H9 (cell line): ENCODE measurements at regions not wholly inside any gene's neighbourhood (a gene's known extent, or its start where the extent isn't known, plus 50 kb on each side); places are given as distances from the start of the nearest gene placed in this dataset.

ENCODE experiments used
- DNase-seq: peaks from one replicate; pipeline ENCODE4 v3.0.0-alpha.2; 2017
- H2AFZ ChIP-seq: one replicate; pipeline ENCODE4 v1.6.1; 2013; ENCODE audit warnings: mild to moderate bottlenecking, low read length, control low read depth, moderate library complexity
- H2AK5ac ChIP-seq: 2 replicates; pipeline ENCODE4 v1.6.1; 2013; ENCODE audit warnings: low read length, control low read depth, mixed read lengths; ENCODE audit not compliant: insufficient read length
- H2BK120ac ChIP-seq: one replicate; pipeline ENCODE4 v1.6.1; 2013; ENCODE audit warnings: low read depth, mild to moderate bottlenecking, low read length, control low read depth, inconsistent platforms; ENCODE audit not compliant: poor library complexity, severe bottlenecking
- H2BK12ac ChIP-seq: 2 replicates; pipeline ENCODE4 v1.6.1; 2013; ENCODE audit warnings: low read length, control low read depth, mixed read lengths, low read depth; ENCODE audit not compliant: insufficient read length
- H2BK15ac ChIP-seq: 2 replicates; pipeline ENCODE4 v1.6.1; 2013; ENCODE audit warnings: low read depth, low read length, control low read depth
- H2BK20ac ChIP-seq: one replicate; pipeline ENCODE4 v1.6.1; 2013; ENCODE audit warnings: low read depth, mild to moderate bottlenecking, low read length, control low read depth, inconsistent platforms; ENCODE audit not compliant: poor library complexity, severe bottlenecking
- H2BK5ac ChIP-seq: 2 replicates; pipeline ENCODE4 v1.6.1; 2013; ENCODE audit warnings: low read length, control low read depth, mixed read lengths; ENCODE audit not compliant: insufficient read length
- H3K14ac ChIP-seq: 2 replicates; pipeline ENCODE4 v1.6.1; 2013; ENCODE audit warnings: low read length, control low read depth; ENCODE audit not compliant: insufficient read depth
- H3K18ac ChIP-seq: 2 replicates; pipeline ENCODE4 v1.6.1; 2013; ENCODE audit warnings: low read depth, mild to moderate bottlenecking, mixed read lengths, low read length, control low read depth; ENCODE audit not compliant: insufficient read length
- H3K23ac ChIP-seq: 2 replicates; pipeline ENCODE4 v1.6.1; 2013; ENCODE audit warnings: low read length, control low read depth, mixed read lengths, low read depth; ENCODE audit not compliant: insufficient read length
- H3K23me2 ChIP-seq: 2 replicates; pipeline ENCODE4 v1.6.1; 2013; ENCODE audit warnings: low read depth, mild to moderate bottlenecking, mixed read lengths, low read length, control low read depth; ENCODE audit not compliant: insufficient read length, poor library complexity, severe bottlenecking
- H3K27ac ChIP-seq: 2 replicates; pipeline ENCODE4 v1.5.1; 2013; ENCODE audit warnings: low read length, control low read depth, mixed read lengths, low read depth; ENCODE audit not compliant: insufficient read length
- H3K27me3 ChIP-seq: 2 replicates; pipeline ENCODE4 v1.6.1; 2013; ENCODE audit warnings: low read length, control low read depth, inconsistent platforms; ENCODE audit not compliant: insufficient read depth
- H3K4ac ChIP-seq: 2 replicates; pipeline ENCODE4 v1.6.1; 2013; ENCODE audit warnings: low read depth, mild to moderate bottlenecking, control low read depth, inconsistent platforms, low read length, moderate library complexity
- H3K4me1 ChIP-seq: 2 replicates; pipeline ENCODE4 v1.6.1; 2013; ENCODE audit warnings: low read length, control low read depth, inconsistent platforms; ENCODE audit not compliant: insufficient read depth
- H3K4me2 ChIP-seq: 2 replicates; pipeline ENCODE4 v1.6.1; 2013; ENCODE audit warnings: low read length, control low read depth, mixed read lengths; ENCODE audit not compliant: insufficient read length, insufficient read depth
- H3K56ac ChIP-seq: 2 replicates; pipeline ENCODE4 v1.6.1; 2013; ENCODE audit warnings: low read depth, mild to moderate bottlenecking, mixed read lengths, low read length, control low read depth; ENCODE audit not compliant: insufficient read length
- H3K79me1 ChIP-seq: 2 replicates; pipeline ENCODE4 v1.6.1; 2013; ENCODE audit warnings: low read depth, mild to moderate bottlenecking, moderate library complexity, low read length, control low read depth, inconsistent platforms; ENCODE audit not compliant: insufficient read depth, poor library complexity, severe bottlenecking
- H3K79me2 ChIP-seq: 2 replicates; pipeline ENCODE4 v1.6.1; 2013; ENCODE audit warnings: low read length, control low read depth, inconsistent platforms; ENCODE audit not compliant: insufficient read depth
- H3K9ac ChIP-seq: 2 replicates; pipeline ENCODE4 v1.6.1; 2013; ENCODE audit warnings: low read length, control low read depth, mixed read lengths; ENCODE audit not compliant: insufficient read length; ENCODE audit errors: extremely low read depth
- H3K9me3 ChIP-seq: one replicate; pipeline ENCODE4 v1.6.1; 2013; ENCODE audit warnings: low read depth, low read length, inconsistent platforms; ENCODE audit not compliant: control insufficient read depth
- H3T11ph ChIP-seq: one replicate; pipeline ENCODE4 v1.6.1; 2013; ENCODE audit warnings: mild to moderate bottlenecking, low read length, control low read depth, inconsistent platforms
- H4K20me1 ChIP-seq: one replicate; pipeline ENCODE4 v1.6.1; 2013; ENCODE audit not compliant: control insufficient read depth, insufficient read length, insufficient read depth
- H4K5ac ChIP-seq: 2 replicates; pipeline ENCODE4 v1.6.1; 2013; ENCODE audit warnings: low read depth, mild to moderate bottlenecking, mixed read lengths, low read length, control low read depth; ENCODE audit not compliant: insufficient read length
- H4K8ac ChIP-seq: replicated peaks from 2 replicates; pipeline ENCODE4 v1.6.1; 2013; ENCODE audit warnings: low read length, control low read depth, mixed read lengths, low read depth; ENCODE audit not compliant: insufficient read length
- H4K91ac ChIP-seq: 2 replicates; pipeline ENCODE4 v1.6.1; 2013; ENCODE audit warnings: low read depth, mild to moderate bottlenecking, moderate library complexity, mixed read lengths, low read length, control low read depth; ENCODE audit not compliant: insufficient read length
- H3K27ac Mint-ChIP-seq, 3 experiments: 2 replicates in 2 of 3; 3 replicates in 1 of 3; pipeline ENCODE4 v1.8.0; 2020 to 2021; ENCODE audit warnings: mixed read lengths in 3 of 3, mild to moderate bottlenecking in 1 of 3, moderate library complexity in 1 of 3
- H3K27me3 Mint-ChIP-seq: 2 replicates; pipeline ENCODE4 v1.8.0; 2021; ENCODE audit warnings: low read depth, mild to moderate bottlenecking, moderate library complexity, mixed read lengths
- H3K36me3 Mint-ChIP-seq, 3 experiments: 2 replicates in 2 of 3; 3 replicates in 1 of 3; pipeline ENCODE4 v1.8.0; 2020 to 2021; ENCODE audit warnings: low read depth in 3 of 3, mixed read lengths in 3 of 3; ENCODE audit not compliant: insufficient read depth in 1 of 3
- H3K4me1 Mint-ChIP-seq, 2 experiments: 2 replicates each; pipeline ENCODE4 v1.8.0; 2020; ENCODE audit warnings: mixed read lengths in 2 of 2
- H3K4me3 Mint-ChIP-seq, 2 experiments: 2 replicates in 1 of 2; 3 replicates in 1 of 2; pipeline ENCODE4 v1.8.0; 2020 to 2021; ENCODE audit warnings: mild to moderate bottlenecking in 2 of 2, mixed read lengths in 2 of 2, moderate library complexity in 1 of 2
- H3K9me3 Mint-ChIP-seq, 2 experiments: 2 replicates in 1 of 2; 3 replicates in 1 of 2; pipeline ENCODE4 v1.8.0; 2020; ENCODE audit warnings: mild to moderate bottlenecking in 2 of 2, mixed read lengths in 2 of 2, moderate library complexity in 1 of 2
- WGBS: extraction: QIAGEN DNeasy Blood & Tissue Kit; methylation state at CpG from one replicate; pipeline ENCODE4 v1.1.7; 2013; ENCODE audit warnings: missing lambda C conversion rate, low lambda C conversion rate, mixed read lengths; ENCODE audit not compliant: insufficient read length; ENCODE audit errors: extremely low coverage; 5-methylcytosine and 5-hydroxymethylcytosine counted together
- TF ChIP-seq, protein P1 (sequence below): fragments of 200-600 bp; sonication (generic); conservative IDR thresholded peaks from 3 replicates; pipeline ENCODE4 v1.8.0; 2021; ENCODE audit warnings: antibody characterized with exemption, mild to moderate bottlenecking

- no peak overlapping the region for H4K8ac ChIP-seq
- no peak overlapping the region for H3K4me3 Mint-ChIP-seq
- H3K56ac ChIP-seq, result no peak overlapping the region
- no peak for DNase-seq
- no peak overlapping the region for H3K27ac Mint-ChIP-seq
- TF ChIP-seq, protein P1, sequence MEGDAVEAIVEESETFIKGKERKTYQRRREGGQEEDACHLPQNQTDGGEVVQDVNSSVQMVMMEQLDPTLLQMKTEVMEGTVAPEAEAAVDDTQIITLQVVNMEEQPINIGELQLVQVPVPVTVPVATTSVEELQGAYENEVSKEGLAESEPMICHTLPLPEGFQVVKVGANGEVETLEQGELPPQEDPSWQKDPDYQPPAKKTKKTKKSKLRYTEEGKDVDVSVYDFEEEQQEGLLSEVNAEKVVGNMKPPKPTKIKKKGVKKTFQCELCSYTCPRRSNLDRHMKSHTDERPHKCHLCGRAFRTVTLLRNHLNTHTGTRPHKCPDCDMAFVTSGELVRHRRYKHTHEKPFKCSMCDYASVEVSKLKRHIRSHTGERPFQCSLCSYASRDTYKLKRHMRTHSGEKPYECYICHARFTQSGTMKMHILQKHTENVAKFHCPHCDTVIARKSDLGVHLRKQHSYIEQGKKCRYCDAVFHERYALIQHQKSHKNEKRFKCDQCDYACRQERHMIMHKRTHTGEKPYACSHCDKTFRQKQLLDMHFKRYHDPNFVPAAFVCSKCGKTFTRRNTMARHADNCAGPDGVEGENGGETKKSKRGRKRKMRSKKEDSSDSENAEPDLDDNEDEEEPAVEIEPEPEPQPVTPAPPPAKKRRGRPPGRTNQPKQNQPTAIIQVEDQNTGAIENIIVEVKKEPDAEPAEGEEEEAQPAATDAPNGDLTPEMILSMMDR, result no peak
- no peak overlapping the region for H3K18ac ChIP-seq
- H4K91ac ChIP-seq, result no peak overlapping the region
- H3K23ac ChIP-seq, result no peak overlapping the region
- no peak overlapping the region for H2BK12ac ChIP-seq
- no peak overlapping the region for H3K27ac ChIP-seq
- H3K4me1 Mint-ChIP-seq, result peaks cover 3 to 6% of the 10 kb centered on the region in 2 experiments
- H3K4ac ChIP-seq, result no peak overlapping the region
- H2BK5ac ChIP-seq, result no peak overlapping the region
- H3K9ac ChIP-seq, result no peak overlapping the region
- no peak overlapping the region for H2BK20ac ChIP-seq
- H3K27me3 ChIP-seq, result no peaks in the 10 kb centered on the region
- no peak overlapping the region for H4K5ac ChIP-seq
- H3K79me1 ChIP-seq, result no peaks in the 10 kb centered on the region
- no peak overlapping the region for H2BK15ac ChIP-seq
- no peaks in the 10 kb centered on the region for H3K9me3 ChIP-seq
- no CpG with 5 or more reads among the region's 2 CpGs for WGBS
- no peak overlapping the region for H3K4me2 ChIP-seq
- H3K9me3 Mint-ChIP-seq, result no peaks in the 10 kb centered on the region; a peak in 2 of 5 replicates
- H4K20me1 ChIP-seq, result no peaks in the 10 kb centered on the region
- H3K79me2 ChIP-seq, result no peaks in the 10 kb centered on the region
- no peak overlapping the region for H3K14ac ChIP-seq
- H3K27me3 Mint-ChIP-seq, result peaks cover 6% of the 10 kb centered on the region
- no peaks in the 10 kb centered on the region for H3K23me2 ChIP-seq
- no peak overlapping the region for H2BK120ac ChIP-seq
- no peak overlapping the region for H3T11ph ChIP-seq
- H2AFZ ChIP-seq, result no peak overlapping the region
- H3K36me3 Mint-ChIP-seq, result no peaks in the 10 kb centered on the region
- H3K4me1 ChIP-seq, result no peaks in the 10 kb centered on the region
- H2AK5ac ChIP-seq, result no peak overlapping the region
These were observed 90.8 kb upstream of the FOXF1 start for GRCh38 chr16:86419518-86419917.
